WERI-Rb-1 (cell line): ENCODE measurements at regions not wholly inside any gene's neighbourhood (a gene's known extent, or its start where the extent isn't known, plus 50 kb on each side); places are given as distances from the start of the nearest gene placed in this dataset.

ENCODE experiments used
- DNase-seq: peaks from one replicate; pipeline ENCODE4 v3.0.0-alpha.2; 2020
- H3K27ac ChIP-seq: fragments of 250-450 bp; sonication (Bioruptor Pico); 2 replicates; pipeline ENCODE4 v1.5.1; 2020; ENCODE audit warnings: mild to moderate bottlenecking, moderate library complexity
- H3K27me3 ChIP-seq: fragments of 250-450 bp; sonication (Bioruptor Pico); 2 replicates; pipeline ENCODE4 v1.5.1; 2021; ENCODE audit warnings: mild to moderate bottlenecking, low read depth, moderate library complexity; ENCODE audit not compliant: insufficient read depth, severe bottlenecking
- H3K36me3 ChIP-seq: fragments of 250-450 bp; sonication (Bioruptor Pico); 2 replicates; pipeline ENCODE4 v1.5.1; 2020; ENCODE audit warnings: mild to moderate bottlenecking, moderate library complexity
- H3K4me3 ChIP-seq: 2 replicates; pipeline ENCODE4 v1.5.1; 2011; ENCODE audit warnings: low read depth, mild to moderate bottlenecking, control low read depth, low read length
- H3K9me3 ChIP-seq: fragments of 250-450 bp; sonication (Bioruptor Pico); 2 replicates; pipeline ENCODE4 v1.5.1; 2021; ENCODE audit warnings: mild to moderate bottlenecking, moderate library complexity; ENCODE audit not compliant: severe bottlenecking
- CTCF ChIP-seq: IDR thresholded peaks from 2 replicates; pipeline ENCODE4 v1.5.1; 2011; ENCODE audit warnings: low read depth, mild to moderate bottlenecking, control low read depth, inconsistent platforms, low read length

DNA sequence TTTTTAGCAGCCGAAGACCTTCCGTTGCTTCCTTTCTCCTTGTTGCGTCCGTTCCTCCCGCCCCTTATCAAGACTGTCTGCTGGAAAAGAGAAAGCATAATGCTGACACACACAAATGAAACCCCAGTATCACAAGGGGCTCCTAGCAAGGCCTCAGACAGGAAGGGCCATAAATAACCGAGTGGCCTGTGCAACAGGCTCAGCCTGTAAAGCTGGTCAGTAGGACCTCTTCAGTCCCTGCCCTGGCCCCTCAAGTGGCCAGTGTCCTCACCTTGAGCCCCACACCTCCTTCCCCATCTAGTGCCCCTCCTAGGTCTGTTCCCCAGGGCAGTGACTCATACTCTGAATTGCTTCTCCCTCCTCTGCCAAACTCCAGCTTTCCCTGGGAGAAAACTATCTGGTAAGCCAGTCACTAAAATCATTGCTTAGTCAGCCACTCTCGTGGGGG lies 174.6 kb upstream of the IL12B start:
- no peak overlapping the region for H3K27ac ChIP-seq
- no peak for TF ChIP-seq CTCF
- H3K36me3 ChIP-seq: no peaks in the 10 kb centered on the region
- no peak for DNase-seq
- H3K4me3 ChIP-seq: no peak overlapping the region
- no peaks in the 10 kb centered on the region for H3K9me3 ChIP-seq
- H3K27me3 ChIP-seq: peaks cover 3% of the 10 kb centered on the region

DNA sequence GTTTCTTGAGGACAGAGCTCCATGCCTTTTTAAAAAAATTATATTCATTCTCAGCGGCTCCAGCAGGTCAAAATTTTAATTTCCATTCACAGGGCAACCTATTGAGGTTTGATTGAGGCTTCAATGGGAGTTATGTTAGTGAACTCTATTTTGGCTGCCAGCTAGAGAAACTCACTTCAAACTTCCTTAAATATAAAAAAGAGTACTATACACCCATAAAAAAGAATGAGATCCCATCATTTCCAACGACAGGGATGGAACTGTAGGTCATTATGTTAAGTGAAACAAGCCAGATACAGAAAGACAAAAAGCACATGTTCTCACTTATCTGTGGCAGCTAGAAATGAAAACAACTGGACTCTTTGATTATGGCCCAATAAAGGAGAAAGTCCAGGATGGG lies 176.8 kb upstream of the IL12B start:
- Histone ChIP-seq H3K27ac (no peak overlapping the region), H3K36me3 (no peaks in the 10 kb centered on the region), H3K9me3 (no peaks in the 10 kb centered on the region), H3K27me3 (peaks cover 3% of the 10 kb centered on the region), H3K4me3 (no peak overlapping the region)
- no peak for TF ChIP-seq CTCF
- DNase-seq: no peak

- no peak overlapping the region for H3K27ac ChIP-seq
- H3K4me3 ChIP-seq: no peak overlapping the region
- H3K36me3 ChIP-seq: no peaks in the 10 kb centered on the region
- H3K27me3 ChIP-seq: peaks cover 3% of the 10 kb centered on the region
- no peak for TF ChIP-seq CTCF
- no peaks in the 10 kb centered on the region for H3K9me3 ChIP-seq
- no peak for DNase-seq
Measured at GRCh38 chr5:159507661-159508060, 177.4 kb upstream of the IL12B start.

DNA sequence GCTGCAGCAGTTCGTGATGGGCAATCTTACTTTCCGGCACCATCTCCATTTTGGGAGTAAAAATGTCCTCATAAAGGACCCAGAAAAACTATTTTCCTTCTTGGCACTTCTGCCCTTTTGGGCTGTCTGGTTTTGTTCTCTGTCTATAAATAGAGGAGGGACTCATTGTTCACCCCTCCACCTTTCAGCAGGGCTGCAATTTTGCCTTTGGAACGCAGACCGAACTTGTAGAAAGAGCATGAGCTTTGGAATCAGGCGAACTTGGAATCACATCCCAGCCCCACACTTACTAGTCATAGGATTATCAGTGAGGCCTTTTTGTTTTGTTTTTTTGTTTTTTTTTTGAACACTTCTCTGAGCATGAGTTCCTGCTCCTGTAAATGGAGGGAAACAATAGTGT lies 178.1 kb upstream of the IL12B start:
- no peak overlapping the region for H3K4me3 ChIP-seq
- no peak overlapping the region for H3K27ac ChIP-seq
- H3K36me3 ChIP-seq: no peaks in the 10 kb centered on the region
- no peak for TF ChIP-seq CTCF
- peaks cover 3% of the 10 kb centered on the region for H3K27me3 ChIP-seq
- H3K9me3 ChIP-seq: no peaks in the 10 kb centered on the region
- no peak for DNase-seq

- no peak overlapping the region for H3K4me3 ChIP-seq
- no peak for TF ChIP-seq CTCF
- no peak overlapping the region for H3K27ac ChIP-seq
- no peaks in the 10 kb centered on the region for H3K36me3 ChIP-seq
- no peaks in the 10 kb centered on the region for H3K9me3 ChIP-seq
- no peak for DNase-seq
- H3K27me3 ChIP-seq: peaks cover 3% of the 10 kb centered on the region
Measured at GRCh38 chr5:159509002-159509660, 178.8 kb upstream of the IL12B start.

DNA sequence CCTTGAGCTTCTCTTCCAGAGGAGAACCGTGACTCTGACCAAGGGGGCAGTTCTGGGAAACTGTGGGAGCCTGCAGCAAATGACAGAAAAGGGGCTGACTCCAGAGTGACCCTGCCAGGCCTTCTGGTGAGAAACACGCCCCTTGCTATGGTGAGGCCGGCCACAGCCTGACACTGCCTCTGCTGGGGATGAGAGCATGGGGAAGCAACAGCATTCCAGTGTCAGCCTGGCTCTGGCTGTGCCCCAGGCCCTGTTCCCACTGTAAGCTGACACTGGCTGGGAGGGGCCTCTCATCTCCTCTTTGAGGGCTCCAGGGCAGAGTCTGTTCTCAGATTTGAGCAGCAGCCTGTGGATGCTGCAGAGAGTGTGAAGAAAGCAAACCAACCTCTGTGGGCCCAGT lies 180.0 kb upstream of the IL12B start:
- no peak for DNase-seq
- Histone ChIP-seq H3K36me3 (no peaks in the 10 kb centered on the region), H3K27me3 (peaks cover 3% of the 10 kb centered on the region), H3K27ac (no peak overlapping the region), H3K9me3 (no peaks in the 10 kb centered on the region), H3K4me3 (no peak overlapping the region)
- no peak for TF ChIP-seq CTCF
